ENCODE measurements at regions not wholly inside any gene's neighbourhood (a gene's known extent, or its start where the extent isn't known, plus 50 kb on each side); places are given as distances from the start of the nearest gene placed in this dataset.
A peak's percentile ranks its signal among the peaks of the same experiment; 100 is the strongest.

DNA sequence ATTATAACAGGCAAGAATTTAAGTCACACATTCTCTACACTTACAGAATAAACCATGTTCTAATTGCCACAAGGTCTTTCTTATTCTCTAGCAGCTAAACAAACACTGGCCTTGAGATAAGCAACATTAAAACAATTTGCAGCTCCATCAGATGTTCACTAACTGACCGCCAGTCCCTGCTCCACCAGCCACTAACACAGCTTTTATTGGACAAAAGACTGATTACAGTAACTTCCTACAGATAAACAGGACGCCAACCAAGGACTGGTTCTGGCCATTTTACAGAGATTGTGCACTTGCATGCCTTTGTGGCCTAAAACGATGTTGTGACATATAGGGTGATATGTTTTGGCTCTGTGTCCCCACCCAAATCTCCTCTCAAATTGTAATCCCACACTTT is 388.9 kb upstream of the LRRC4C start:
- no peak for DNase-seq (ENCODE audit: low read depth in 4 of 4, low spot score in 3 of 4)

DNA sequence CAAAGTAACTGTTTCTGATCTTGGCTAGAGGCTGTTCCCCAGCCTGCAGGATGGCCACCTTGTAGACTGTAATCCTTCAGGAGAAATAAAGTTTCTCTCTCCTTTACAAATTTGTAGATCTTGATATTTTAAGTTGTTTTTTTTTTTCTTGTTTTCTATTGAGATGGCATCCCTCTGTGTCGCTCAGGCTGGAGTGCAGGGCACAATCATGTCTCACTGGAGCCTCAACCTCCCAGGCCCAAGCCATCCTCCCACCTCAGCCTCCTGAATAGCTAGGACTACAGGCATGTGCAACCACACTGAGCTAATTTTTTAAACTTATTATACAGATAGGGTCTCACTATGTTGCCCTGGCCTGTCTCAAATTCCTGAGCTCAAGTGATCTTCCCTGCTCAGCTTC is 389.8 kb upstream of the LRRC4C start:
- no peak for DNase-seq (ENCODE audit: low read depth in 4 of 4, low spot score in 3 of 4)

DNA sequence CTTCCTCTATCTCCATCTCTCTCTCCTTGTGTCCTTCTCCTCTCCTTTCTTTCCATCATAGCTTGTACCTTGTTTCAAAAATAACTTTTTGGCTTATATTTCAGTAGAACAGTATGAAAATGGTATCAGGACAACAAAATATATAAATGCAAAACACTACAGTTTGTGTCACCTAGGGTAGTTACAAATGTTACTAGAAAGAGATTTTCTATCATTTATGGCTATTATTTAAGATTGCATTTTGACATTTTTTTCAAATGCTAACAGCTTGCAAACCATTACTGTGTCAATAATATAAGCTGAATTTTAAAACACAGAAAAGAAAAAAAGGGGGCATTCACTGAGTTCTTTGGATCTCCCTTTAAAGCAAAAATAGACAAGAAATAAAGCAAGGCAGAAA is 392.3 kb upstream of the LRRC4C start:
- DNase-seq (ENCODE audit: low read depth in 4 of 4, low spot score in 3 of 4) = no peak

DNA sequence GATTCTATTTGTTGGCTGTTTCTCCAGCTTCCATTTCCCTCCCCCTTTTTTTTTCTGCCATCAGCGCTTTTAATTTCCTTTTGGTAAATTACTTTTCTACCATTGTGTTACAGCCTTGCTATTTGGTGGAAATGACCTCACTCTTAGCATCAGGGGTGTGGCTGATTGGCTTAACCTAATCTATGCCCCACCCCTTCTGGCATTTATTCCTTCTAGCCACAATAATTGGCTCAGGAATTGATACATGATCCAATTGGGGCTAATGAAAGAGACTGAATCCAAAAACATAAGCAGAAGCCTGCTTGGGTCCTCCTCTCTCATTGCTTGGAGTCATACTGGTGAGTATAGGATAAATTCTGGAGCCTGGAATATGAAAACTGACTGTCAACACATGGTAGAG is 402.4 kb upstream of the LRRC4C start:
- no peak for DNase-seq (ENCODE audit: low read depth in 4 of 4, low spot score in 3 of 4)

DNA sequence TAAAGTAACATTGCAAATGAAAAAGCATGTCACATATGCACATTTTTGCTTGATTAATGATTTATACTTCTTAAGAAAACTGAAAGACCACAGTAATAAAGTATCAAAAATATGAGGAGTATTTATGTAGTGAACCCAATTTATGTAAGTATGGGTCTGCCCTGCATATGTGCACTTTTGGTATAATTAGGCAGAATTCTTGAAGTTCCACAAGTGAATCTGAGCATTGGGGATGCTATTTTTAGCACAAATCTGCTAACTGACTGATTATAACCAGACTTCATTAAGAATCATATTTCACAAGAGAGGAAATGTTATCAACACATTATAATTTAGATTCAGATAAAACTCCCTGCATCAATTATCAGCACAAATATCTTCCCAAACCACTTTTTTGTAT is 407.1 kb upstream of the LRRC4C start:
- no peak for DNase-seq (ENCODE audit: low read depth in 4 of 4, low spot score in 3 of 4)

DNA sequence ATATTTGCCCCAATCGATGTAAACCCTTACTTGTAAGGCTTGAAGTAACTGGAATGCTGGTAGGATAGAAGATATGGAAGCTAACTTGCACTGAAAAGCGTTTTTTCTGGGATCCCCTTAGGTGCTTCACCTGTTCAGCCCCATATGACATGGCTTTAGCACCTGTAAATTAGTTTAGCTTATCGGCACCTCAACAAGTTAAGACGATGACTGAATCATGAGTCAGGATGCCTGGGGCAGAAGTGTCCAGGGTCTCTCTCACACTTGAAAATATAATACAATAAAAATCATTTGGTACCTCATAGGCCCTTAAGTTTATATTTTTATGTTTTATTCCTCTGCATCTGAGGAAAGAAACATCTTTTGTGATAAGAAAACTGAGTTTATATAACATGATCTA is 409.2 kb upstream of the LRRC4C start:
- DNase-seq (ENCODE audit: low read depth in 4 of 4, low spot score in 3 of 4) = no peak

DNA sequence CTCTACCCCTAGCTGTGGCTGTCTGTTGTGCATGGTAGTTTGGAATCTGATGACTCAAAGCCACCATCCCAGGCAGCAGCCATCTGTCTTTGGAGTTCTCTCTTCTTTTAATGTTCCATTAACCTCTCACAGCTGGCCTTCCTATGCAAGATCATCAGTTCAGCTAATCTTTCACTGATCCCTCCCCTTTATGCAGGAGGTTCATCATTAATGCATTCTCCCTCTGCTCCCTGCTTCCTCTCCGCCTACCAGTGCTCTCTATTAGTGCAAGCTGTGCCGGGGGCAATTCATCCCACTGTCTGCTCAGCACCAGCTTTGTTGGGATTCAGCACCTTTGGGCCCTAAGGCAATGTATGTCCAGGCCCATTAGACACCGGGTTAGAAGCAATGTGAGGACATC is 413.0 kb upstream of the LRRC4C start:
- DNase-seq (ENCODE audit: low read depth in 4 of 4, low spot score in 3 of 4) = no peak

DNA sequence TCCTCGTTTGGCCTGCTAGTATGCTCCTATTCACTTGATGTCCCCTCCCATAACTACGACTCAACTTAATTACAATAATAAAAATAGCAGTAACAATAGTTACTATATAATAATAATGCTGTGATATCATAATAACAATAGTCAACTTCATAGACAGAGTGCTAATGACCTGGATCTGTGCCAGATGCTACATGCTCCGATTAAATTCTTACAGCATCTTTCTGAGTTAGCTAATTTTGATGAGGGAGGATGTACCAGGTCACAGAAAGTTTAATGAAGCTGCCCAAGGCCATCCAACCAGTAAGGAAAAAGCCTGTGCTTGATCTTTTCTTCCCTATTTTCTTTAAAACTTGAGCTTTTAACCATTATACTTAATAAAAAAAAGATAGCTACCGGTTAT is 413.4 kb upstream of the LRRC4C start:
- no peak for DNase-seq (ENCODE audit: low read depth in 4 of 4, low spot score in 3 of 4)

DNA sequence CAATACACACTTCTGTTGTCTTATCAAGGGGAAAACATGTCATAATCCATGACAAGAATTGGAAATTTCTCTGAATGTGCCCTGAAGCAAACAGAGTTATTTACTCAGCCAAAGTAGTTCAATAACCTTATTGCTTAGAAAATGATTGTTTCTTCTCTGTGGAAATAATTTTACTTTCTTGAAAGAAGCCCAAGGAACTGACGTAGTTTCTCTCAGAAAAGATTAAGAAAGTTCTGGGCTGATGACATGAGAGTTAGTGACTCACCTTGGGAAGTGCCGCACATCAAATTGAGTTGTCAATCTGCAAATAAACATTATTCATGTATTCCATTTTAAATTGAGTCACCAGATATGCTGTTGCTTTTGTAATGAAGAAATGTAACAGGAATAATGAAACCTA is 418.6 kb upstream of the LRRC4C start:
- DNase-seq (ENCODE audit: low read depth in 4 of 4, low spot score in 3 of 4) = no peak

DNA sequence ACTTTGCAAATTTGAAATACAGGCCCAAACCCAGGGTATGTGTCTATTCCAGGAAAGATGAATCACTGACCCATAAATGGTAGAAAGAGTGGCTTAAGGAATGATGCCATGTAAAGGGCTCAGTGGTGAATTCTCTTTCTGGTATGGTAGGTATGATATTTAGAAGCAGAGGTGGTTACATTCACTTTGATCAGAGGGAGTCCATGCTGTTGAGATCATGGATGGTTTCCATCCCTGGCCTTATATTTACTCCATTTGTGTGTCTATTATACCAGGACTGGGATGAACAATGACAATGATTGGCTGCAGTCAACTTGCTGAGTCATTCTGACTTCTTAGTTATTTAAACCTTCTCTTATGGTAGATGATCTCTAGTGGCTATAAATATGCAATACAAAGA is 419.8 kb upstream of the LRRC4C start:
- DNase-seq (ENCODE audit: low read depth in 4 of 4, low spot score in 3 of 4) = no peak

DNA sequence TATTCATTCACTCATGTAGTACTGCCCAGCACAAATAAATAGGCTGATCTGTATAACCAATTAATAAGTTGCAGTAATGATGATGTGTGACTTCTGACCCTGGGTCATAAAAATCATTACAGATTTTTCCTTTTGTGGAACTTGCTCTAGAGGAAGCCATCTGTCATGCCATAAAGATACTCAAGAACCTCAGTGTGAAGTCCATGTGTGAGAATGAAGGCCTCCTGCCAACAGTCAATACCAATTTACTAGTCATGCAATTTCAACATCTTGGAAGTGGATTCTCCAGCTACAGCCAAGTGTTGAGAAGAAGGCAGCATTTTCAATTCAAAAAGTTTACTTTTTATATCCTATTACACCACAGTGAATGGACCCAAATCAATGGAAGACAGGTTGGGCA is 435.6 kb upstream of the LRRC4C start:
- DNase-seq (ENCODE audit: low read depth in 4 of 4, low spot score in 3 of 4) = no peak

DNA sequence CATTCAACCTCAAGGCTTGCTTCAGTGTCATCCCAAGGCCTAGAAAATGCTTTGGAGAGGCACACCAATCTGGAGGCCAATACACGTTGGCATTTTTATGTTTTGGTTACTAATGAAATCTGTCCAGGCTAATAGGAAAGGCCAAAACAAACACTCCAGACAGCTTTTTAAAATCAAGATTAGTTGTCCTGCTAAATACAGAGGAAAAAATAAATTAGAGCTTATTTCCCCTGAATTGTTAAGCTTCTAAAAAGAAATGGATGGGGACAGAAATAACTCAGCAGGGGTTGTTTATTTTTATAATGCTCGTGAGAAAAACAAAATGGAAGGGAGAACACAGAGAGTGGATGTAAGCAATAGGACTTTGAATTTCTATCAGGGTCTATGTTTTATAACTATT is 438.5 kb upstream of the LRRC4C start:
- DNase-seq (ENCODE audit: low read depth in 4 of 4, low spot score in 3 of 4) = peak; percentile 5 to 38 (median 16)

DNA sequence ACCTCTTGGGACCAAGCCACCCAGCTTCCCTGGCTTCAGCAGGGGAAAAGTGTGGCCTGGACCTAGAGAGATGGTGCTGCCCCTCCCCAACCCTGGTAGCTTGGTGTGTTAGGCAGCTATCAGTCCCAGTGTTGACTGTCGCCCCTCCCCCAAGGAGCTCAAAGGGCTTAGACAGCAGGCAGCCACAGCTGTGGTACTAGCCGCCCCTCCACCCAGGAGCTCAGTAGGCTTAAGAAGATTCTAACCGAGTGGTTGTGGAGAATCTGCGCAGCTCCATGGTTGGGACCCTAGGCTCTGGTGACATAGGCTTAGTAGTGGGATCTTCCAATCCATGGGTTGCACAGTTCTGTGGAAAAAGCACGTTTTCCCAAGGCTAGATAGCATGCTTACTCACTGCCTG is 458.4 kb upstream of the LRRC4C start:
- no peak for DNase-seq (ENCODE audit: low read depth in 4 of 4, low spot score in 3 of 4)

DNA sequence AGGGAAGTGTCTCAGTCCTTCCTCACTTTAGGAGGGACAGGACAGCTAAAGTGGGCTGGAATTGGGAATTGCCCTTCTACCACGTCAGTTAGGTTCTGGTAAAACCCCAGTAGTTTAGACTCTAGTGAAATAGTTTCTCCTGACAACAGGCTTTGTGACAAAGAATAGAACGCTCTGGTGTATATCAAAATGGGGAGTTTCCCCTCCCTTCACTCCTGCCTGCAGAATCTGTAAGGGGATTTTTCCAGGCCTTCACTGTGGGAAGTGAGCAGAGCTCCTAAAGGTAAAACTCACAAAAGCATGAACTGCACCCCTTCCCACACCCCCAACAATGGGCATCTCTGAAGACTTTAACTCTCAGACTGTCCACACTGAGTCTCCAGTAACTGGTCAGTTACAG is 460.9 kb upstream of the LRRC4C start:
- no peak for DNase-seq (ENCODE audit: low read depth in 4 of 4, low spot score in 3 of 4)

DNA sequence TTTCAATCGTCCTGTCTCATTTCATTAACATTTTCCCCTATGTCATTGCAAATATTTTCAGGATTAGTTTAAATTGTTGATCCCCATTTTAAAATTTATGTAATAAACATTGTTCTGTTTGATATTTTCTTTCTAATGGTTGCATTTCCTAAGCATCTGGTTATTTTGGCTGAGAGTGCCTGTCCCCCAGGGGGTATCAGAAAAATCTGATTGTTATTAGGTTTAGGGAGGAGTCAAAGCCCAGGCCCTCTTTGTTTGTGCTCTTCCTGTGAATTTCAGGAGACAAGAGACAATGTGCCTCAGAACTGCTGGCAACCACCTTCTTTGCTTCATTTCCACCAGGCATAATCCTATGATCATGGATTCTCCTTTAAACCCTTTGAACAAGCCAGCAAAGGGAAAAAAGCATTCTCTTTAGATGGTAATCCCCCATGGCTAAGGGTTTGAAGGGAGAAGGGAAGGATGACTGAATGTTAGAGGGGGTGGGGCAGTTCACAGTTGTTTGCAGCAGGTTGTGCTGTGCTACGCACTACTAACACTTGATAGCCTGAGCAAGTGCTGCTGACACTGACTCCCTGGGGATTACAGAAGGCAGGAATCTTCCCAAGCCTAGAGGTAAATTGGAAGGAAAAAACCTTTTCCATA is 462.4 kb upstream of the LRRC4C start:
- DNase-seq (ENCODE audit: low read depth in 4 of 4, low spot score in 3 of 4) = no peak

DNA sequence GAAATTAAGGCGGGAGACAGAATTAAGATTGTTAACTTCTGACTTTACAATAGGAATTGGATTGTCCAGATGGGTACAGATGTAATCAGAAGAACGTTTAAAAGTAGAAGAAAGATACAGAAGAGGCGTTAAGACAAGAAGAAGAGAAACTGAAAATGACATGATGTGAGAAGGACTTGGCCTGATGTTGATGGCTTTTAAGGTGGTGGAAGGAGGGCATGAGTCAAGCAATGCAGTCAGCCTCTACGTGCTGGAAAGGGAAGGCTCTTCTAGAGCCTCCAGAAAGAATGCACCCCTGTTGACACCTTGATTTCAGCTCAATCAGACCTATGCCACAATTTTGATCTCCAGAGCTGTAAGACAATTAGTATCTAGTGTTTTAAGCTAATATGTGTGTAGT is 466.9 kb upstream of the LRRC4C start:
- no peak for DNase-seq (ENCODE audit: low read depth in 4 of 4, low spot score in 3 of 4)

DNA sequence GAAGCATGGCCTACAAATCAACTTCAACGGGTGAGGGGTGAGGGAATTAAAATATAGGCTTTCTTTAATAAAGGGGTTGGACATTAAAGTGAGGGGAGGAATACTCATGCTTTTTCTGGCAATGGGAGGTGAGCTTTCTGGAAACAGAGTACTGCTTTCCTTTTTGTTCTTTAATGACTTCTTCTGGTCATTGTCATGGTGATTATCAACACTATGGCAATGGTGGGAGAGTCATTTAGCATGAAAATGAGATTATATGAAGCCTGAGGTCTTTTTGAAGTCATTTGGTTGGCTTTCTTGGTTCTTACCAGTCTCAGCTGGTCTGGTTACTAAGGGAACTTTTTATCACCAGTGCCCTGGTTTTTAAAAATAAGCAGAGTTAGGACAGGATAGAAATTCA is 475.8 kb upstream of the LRRC4C start:
- no peak for DNase-seq (ENCODE audit: low read depth in 4 of 4, low spot score in 3 of 4)

DNA sequence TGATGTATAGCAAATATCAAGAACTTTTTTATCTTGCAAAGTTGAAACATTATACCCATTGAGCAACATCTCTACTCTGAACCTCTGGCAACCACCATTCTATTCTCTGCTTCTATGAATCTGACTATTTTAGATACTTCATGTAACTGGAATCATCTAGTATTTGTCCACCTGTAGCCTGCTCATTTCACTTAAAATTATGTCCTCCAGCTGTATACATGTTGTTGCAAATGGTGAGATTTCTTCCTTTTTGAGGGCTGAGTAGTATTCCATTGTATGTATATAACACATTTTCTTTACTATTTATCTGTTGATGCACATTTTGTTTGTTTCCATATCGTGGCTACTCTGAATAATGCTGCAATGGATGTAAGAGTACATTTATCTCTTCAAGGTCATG is 476.3 kb upstream of the LRRC4C start:
- no peak for DNase-seq (ENCODE audit: low read depth in 4 of 4, low spot score in 3 of 4)

DNA sequence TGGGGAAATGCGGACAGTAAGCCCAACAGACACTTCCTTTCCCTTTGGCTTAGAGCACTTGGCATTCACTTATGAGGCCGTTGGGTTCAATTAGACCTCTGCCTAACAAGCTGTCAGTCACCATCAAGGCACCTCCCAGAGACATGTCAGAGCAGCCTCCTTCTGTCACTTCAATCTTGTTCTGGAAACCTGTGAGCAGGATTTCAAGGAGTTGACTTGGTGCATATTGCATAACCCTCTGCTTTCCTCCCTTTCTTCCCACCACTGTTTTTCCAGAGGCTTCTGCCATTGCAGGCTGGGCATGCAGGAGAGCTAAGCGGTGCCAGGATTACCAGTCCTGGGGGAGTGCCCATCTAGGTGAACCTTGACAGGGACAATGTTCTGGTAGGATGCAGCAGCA is 484.2 kb upstream of the LRRC4C start:
- no peak for DNase-seq (ENCODE audit: low read depth in 4 of 4, low spot score in 3 of 4)

DNA sequence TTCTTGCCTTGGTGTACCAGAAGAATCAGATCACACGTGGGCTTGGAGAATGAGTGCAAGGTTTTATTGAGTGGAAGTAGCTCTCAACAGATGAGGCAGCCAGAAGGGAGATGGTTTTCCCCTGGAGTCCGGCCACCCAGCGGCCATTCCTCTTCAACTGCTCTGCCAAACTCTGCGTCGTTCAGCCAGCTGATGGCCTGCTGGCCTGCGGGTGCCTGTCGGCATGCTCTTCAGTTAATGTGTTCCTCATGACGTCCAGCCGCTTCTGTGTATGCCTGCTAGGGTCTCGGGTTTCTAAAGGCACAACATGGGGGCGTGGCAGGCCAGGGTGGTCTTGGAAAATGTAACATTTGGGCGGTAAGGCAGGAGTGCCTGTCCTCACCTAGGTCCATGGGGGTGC is 487.9 kb upstream of the LRRC4C start:
- DNase-seq (ENCODE audit: low read depth in 4 of 4, low spot score in 3 of 4) = no peak

DNA sequence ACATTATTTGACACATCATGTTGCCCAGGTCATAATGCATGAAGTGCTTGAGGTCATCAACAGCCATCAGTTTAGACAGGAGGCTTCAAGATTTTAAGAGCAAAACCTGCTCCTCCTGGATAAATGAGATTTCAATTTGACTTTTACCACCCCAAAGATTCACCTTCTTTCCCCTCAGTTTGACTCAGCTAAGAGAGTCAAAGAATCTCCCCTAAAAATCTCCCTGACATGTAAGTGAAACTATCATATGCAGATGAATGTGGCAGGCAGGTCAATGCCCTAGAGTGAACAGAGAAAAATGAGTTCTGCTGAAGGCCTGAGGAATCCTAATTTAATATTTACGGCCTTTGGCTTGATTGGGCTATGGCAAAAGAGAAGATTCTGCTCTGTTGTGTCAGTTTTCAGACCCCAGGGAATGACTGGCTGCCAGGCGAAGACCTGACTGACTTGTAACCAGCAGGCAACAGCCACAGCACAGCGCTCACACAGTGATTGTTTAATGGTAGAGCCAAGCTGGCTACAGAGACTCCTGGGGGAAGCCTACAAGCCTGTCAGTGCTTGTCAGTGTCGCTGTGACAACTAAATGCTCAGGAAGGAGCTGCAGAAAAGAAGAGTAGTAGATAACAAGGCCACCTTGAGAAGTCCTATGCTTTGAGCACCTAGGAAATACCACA is 491.2 kb upstream of the LRRC4C start:
- DNase-seq (ENCODE audit: low read depth in 4 of 4, low spot score in 3 of 4) = no peak

DNA sequence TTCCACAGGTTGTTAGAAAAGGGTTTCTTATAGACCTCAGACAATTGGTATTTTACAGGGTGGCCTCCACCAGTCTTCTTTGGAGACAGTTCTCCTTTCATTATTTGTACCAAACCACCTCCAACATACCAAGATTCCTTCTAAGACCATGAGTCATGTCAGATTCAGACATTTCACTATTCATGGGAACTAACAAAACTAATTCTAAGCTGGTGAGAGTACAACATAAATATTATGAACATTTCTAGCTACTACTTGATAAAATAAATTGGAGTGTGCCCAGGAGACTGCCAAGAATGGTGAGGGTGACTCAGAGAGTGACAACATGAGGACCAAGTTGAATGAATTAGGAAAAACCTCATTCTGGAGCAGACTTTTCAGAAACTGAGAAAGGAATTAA is 494.6 kb upstream of the LRRC4C start:
- DNase-seq (ENCODE audit: low read depth in 4 of 4, low spot score in 3 of 4) = no peak

DNA sequence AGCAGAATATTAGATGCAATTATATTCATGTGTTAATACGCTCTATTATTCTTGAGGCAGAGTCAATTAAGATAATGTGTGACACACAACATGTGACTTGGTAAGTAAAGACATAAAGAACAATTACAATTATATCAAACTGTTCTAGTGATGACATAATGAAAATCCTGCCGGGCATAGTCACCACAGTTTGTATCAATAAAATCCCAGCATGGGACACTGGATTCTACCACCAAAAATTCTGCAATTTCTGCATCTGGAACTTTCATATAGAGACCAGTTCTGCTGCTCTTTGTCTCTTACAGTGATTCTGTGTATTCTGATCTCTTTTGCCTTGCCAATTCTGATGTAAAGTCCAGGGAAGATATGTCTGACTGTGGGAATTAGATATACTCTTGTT is 495.6 kb upstream of the LRRC4C start:
- DNase-seq (ENCODE audit: low read depth in 4 of 4, low spot score in 3 of 4) = no peak

All from right renal pelvis (tissue), 4 donors.